GM23248 (cell line): ENCODE measurements at regions not wholly inside any gene's neighbourhood (a gene's known extent, or its start where the extent isn't known, plus 50 kb on each side); places are given as distances from the start of the nearest gene placed in this dataset.
"Not testable (repeated sequence)": the region's sequence is repeated elsewhere in the genome, so short reads cannot be mapped to it uniquely, and the experiment has no call there.

ENCODE experiments used
- DNase-seq: peaks from one replicate; pipeline ENCODE4 v3.0.0-alpha.2; 2015
- H2AFZ ChIP-seq: fragments of 200-600 bp; sonication (generic); 2 replicates; pipeline ENCODE4 v1.6.1; 2016; ENCODE audit warnings: antibody characterized with exemption
- H3F3A ChIP-seq: fragments of 200-600 bp; sonication (generic); 2 replicates; pipeline ENCODE4 v1.6.1; 2016; ENCODE audit warnings: mild to moderate bottlenecking, antibody characterized with exemption, mixed run types; ENCODE audit not compliant: insufficient read depth
- H3K27ac ChIP-seq: fragments of 200-600 bp; sonication (generic); 2 replicates; pipeline ENCODE4 v1.5.1; 2016; ENCODE audit warnings: mild to moderate bottlenecking
- H3K27me3 ChIP-seq: fragments of 200-600 bp; sonication (generic); replicated peaks from 2 replicates; pipeline ENCODE4 v1.6.1; 2016; ENCODE audit warnings: mild to moderate bottlenecking; ENCODE audit not compliant: insufficient read depth
- H3K36me3 ChIP-seq: fragments of 200-600 bp; sonication (generic); 2 replicates; pipeline ENCODE4 v1.6.1; 2016; ENCODE audit warnings: low read depth, mild to moderate bottlenecking
- H3K4me1 ChIP-seq: fragments of 200-600 bp; sonication (generic); 2 replicates; pipeline ENCODE4 v1.6.1; 2016; ENCODE audit warnings: mild to moderate bottlenecking; ENCODE audit not compliant: insufficient read depth
- H3K4me2 ChIP-seq: fragments of 200-600 bp; sonication (generic); one replicate; pipeline ENCODE4 v1.6.1; 2016; ENCODE audit warnings: mild to moderate bottlenecking; ENCODE audit not compliant: unreplicated experiment
- H3K4me3 ChIP-seq: fragments of 200-600 bp; sonication (generic); 2 replicates; pipeline ENCODE4 v1.5.1; 2016; ENCODE audit warnings: mild to moderate bottlenecking
- H3K79me2 ChIP-seq: fragments of 200-600 bp; sonication (generic); 2 replicates; pipeline ENCODE4 v1.6.1; 2016; ENCODE audit warnings: mild to moderate bottlenecking; ENCODE audit not compliant: insufficient read depth
- H3K9ac ChIP-seq: fragments of 200-600 bp; sonication (generic); 2 replicates; pipeline ENCODE4 v1.6.1; 2016; ENCODE audit warnings: mild to moderate bottlenecking
- H3K9me2 ChIP-seq: fragments of 200-600 bp; sonication (generic); 2 replicates; pipeline ENCODE4 v1.6.1; 2016; ENCODE audit warnings: mixed run types, mild to moderate bottlenecking, moderate library complexity; ENCODE audit not compliant: insufficient read depth
- H3K9me3 ChIP-seq: fragments of 200-600 bp; sonication (generic); one replicate; pipeline ENCODE4 v1.6.1; 2017; ENCODE audit warnings: low read depth
- H4K20me1 ChIP-seq: fragments of 200-600 bp; sonication (generic); 2 replicates; pipeline ENCODE4 v1.6.0; 2016; ENCODE audit not compliant: insufficient read depth
- EZH2 ChIP-seq: fragments of 200-600 bp; sonication (generic); IDR thresholded peaks from 2 replicates; pipeline ENCODE4 v1.6.1; 2018; ENCODE audit warnings: antibody characterized with exemption, mild to moderate bottlenecking; ENCODE audit not compliant: insufficient read depth, poor library complexity, severe bottlenecking
- EZH2phosphoT487 ChIP-seq: fragments of 200-600 bp; sonication (generic); IDR thresholded peaks from 2 replicates; pipeline ENCODE4 v1.6.1; 2018; ENCODE audit warnings: antibody characterized with exemption, moderate library complexity, mild to moderate bottlenecking, low read depth; ENCODE audit not compliant: insufficient read depth
- WGBS, 2 experiments: methylation state at CpG; one replicate each; pipeline ENCODE4 v1.1.6; 2015 to 2017; ENCODE audit warnings: low lambda C conversion rate in 2 of 2, low coverage in 1 of 2; ENCODE audit errors: missing lambda C conversion rate in 2 of 2; 5-methylcytosine and 5-hydroxymethylcytosine counted together
- in situ Hi-C: fragments of 300-500 bp; cut with MboI; formaldehyde crosslinking; loops from 2 replicates; pipeline ENCODE4 v1.15.0; 2020

DNA sequence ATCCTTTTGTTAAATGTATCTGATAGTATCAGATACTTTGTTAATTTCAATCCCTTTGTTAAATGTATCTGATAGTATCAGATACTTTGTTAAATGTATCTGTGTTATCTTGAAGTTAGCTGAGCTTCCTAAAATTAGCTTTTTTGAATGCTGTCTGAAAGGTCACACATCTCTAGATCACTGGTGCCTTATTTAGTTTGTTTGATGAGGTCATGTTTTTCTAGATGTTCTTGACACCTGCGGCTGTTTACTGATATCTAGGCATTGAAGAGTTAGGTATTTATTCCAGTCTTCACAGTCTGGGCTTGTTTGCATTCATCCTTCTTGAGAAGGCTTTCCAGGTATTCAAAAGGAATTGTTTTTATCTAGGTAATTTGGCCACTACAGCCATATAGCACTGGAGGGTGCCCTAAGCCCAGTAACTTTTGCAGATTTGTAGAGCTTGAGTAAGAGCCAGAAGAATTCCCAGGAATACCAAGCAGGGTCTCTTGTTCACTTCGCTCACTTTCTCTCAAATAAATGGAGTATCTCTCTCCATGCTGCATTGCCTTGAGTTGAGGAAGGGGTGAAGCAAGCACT, 435.4 kb upstream of the GRAMD2B start:
- 87 to 89% methylated on average over 2 of the region's 2 CpGs for WGBS, 2 experiments
- Histone ChIP-seq H3K9me2 (0 out of 2 replicates have a peak, but pooled peaks cover 6% of the 10 kb centered on the region), H3K9ac (no peak overlapping the region), H3K36me3 (no peaks in the 10 kb centered on the region), H3K4me2 (no peak overlapping the region), H3K9me3 (no peaks in the 10 kb centered on the region), H3F3A (no peaks in the 10 kb centered on the region), H3K27ac (no peak overlapping the region), H4K20me1 (no peaks in the 10 kb centered on the region), H3K79me2 (no peaks in the 10 kb centered on the region), H3K4me3 (no peak overlapping the region), H3K27me3 (no peaks in the 10 kb centered on the region), H3K4me1 (no peaks in the 10 kb centered on the region), H2AFZ (no peak overlapping the region)
- no peak for DNase-seq
- TF ChIP-seq EZH2phosphoT487 = no peak
- no peak for TF ChIP-seq EZH2
- in situ Hi-C loops = no loop called here

DNA sequence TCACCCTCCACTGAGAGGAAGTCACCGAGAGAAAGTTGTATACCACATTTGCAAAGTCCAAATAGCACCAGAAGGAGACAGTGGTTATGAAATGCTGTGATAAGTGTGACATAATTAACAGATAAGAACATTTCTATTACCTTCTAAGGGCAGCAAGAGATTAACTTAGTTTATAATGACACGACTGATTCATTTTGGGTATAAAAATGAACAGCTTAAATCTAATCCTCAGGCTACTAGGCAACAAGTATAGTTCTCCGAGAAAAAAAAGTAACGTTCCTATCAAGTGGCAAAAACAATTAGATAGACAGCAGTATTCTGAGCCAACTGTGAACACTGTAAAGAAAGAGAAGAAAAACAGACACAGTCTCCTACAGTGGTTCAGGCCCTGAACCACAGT, 431.2 kb upstream of the GRAMD2B start:
- no peaks in the 10 kb centered on the region for H3K9me2 ChIP-seq
- no peak for DNase-seq
- no peaks in the 10 kb centered on the region for H3K79me2 ChIP-seq
- H3K36me3 ChIP-seq = no peaks in the 10 kb centered on the region
- no peak overlapping the region for H2AFZ ChIP-seq
- no peak overlapping the region for H3K4me3 ChIP-seq
- 78% methylated on average over 4 of the region's 4 CpGs for WGBS, 2 experiments
- H3K4me1 ChIP-seq = no peaks in the 10 kb centered on the region
- in situ Hi-C loops = no loop called here
- H3K9ac ChIP-seq = no peak overlapping the region
- TF ChIP-seq EZH2 = no peak
- TF ChIP-seq EZH2phosphoT487 = no peak
- no peak overlapping the region for H3K4me2 ChIP-seq
- H3K27ac ChIP-seq = no peak overlapping the region
- H3K27me3 ChIP-seq = no peaks in the 10 kb centered on the region
- no peaks in the 10 kb centered on the region for H3F3A ChIP-seq
- no peaks in the 10 kb centered on the region for H4K20me1 ChIP-seq
- H3K9me3 ChIP-seq = no peaks in the 10 kb centered on the region

- H3K9me2 ChIP-seq, DNase-seq, H3K4me3 ChIP-seq, H3K4me2 ChIP-seq, H4K20me1 ChIP-seq, H2AFZ ChIP-seq, H3K27ac ChIP-seq, H3K27me3 ChIP-seq, H3K79me2 ChIP-seq, H3K36me3 ChIP-seq, H3K9ac ChIP-seq, H3K9me3 ChIP-seq: not testable (repeated sequence)
- in situ Hi-C loops = loop anchor here (25.0 kb wide), 1 partner anchor 538 kb away; no protein-coding TSS in a partner anchor
- Histone ChIP-seq H3F3A (peaks cover 17% of the 10 kb centered on the region), H3K4me1 (peaks cover 26% of the 10 kb centered on the region)
- 88 to 90% methylated on average over 5 of the region's 5 CpGs for whole genome bisulfite sequencing, 2 experiments
Measured at GRCh38 chr5:125999271-126000030, 423.8 kb upstream of the GRAMD2B start.

DNA sequence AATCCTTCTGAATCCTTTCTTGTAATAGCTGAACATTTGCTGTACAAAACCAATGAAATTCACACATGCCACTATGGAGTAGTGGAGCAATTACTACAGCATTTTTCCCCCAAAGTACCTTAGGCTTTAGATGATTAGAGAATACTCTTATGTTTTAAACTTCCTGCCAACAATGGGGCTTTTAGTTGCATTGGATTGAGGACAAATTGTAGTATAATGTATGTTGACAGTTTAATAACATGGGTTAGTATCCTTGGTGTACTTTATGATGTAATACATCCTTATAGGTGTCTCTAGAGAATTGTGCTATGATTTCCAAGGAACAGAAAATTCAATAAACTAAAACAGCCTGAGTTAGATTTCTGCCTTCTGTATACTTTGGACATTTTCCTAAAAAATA, 422.7 kb upstream of the GRAMD2B start:
- no peak overlapping the region for H3K4me2 ChIP-seq
- H3K36me3 ChIP-seq = no peaks in the 10 kb centered on the region
- TF ChIP-seq EZH2 (no peak), EZH2phosphoT487 (no peak)
- H2AFZ ChIP-seq = no peak overlapping the region
- no peak overlapping the region for H3K4me3 ChIP-seq
- in situ Hi-C loops = loop anchor here (25.0 kb wide), 1 partner anchor 537 kb away; no protein-coding TSS in a partner anchor
- H3K4me1 ChIP-seq = peaks cover 26% of the 10 kb centered on the region
- peaks cover 17% of the 10 kb centered on the region for H3F3A ChIP-seq
- no peaks in the 10 kb centered on the region for H3K27me3 ChIP-seq
- no peak for DNase-seq
- H3K27ac ChIP-seq = no peak overlapping the region
- H4K20me1 ChIP-seq = no peaks in the 10 kb centered on the region
- H3K9ac ChIP-seq = no peak overlapping the region
- no peaks in the 10 kb centered on the region for H3K9me2 ChIP-seq
- H3K9me3 ChIP-seq = no peaks in the 10 kb centered on the region
- H3K79me2 ChIP-seq = no peaks in the 10 kb centered on the region
